ENCODE measurements at regions not wholly inside any gene's neighbourhood (a gene's known extent, or its start where the extent isn't known, plus 50 kb on each side); places are given as distances from the start of the nearest gene placed in this dataset.

GRCh38 chr5:54646356-54647101 lies 129.0 kb downstream of the SNX18 start:
- TF ChIP-seq CTCF (IDR thresholded peaks at IDR 0.05) (no peak), EP300 (IDR thresholded peaks at IDR 0.05) (no peak), POLR2A (IDR thresholded peaks at IDR 0.05; ENCODE audit: low read depth) (no peak)

All from esophagus muscularis mucosa (tissue), 4 donors.